ENCODE measurements at regions not wholly inside any gene's neighbourhood (a gene's known extent, or its start where the extent isn't known, plus 50 kb on each side); places are given as distances from the start of the nearest gene placed in this dataset.

- TF ChIP-seq, protein P1, sequence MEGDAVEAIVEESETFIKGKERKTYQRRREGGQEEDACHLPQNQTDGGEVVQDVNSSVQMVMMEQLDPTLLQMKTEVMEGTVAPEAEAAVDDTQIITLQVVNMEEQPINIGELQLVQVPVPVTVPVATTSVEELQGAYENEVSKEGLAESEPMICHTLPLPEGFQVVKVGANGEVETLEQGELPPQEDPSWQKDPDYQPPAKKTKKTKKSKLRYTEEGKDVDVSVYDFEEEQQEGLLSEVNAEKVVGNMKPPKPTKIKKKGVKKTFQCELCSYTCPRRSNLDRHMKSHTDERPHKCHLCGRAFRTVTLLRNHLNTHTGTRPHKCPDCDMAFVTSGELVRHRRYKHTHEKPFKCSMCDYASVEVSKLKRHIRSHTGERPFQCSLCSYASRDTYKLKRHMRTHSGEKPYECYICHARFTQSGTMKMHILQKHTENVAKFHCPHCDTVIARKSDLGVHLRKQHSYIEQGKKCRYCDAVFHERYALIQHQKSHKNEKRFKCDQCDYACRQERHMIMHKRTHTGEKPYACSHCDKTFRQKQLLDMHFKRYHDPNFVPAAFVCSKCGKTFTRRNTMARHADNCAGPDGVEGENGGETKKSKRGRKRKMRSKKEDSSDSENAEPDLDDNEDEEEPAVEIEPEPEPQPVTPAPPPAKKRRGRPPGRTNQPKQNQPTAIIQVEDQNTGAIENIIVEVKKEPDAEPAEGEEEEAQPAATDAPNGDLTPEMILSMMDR (IDR thresholded peaks at IDR 0.05; ENCODE audit: low read depth, low read length), result no peak
- no peak for TF ChIP-seq EZH2phosphoT487 (IDR thresholded peaks at IDR 0.05; ENCODE audit: low read depth)
These were observed 229.9 kb upstream of the CRIM1 start for GRCh38 chr2:36125702-36126101.

All from OCI-LY3 (cell line).